ENCODE measurements at regions not wholly inside any gene's neighbourhood (a gene's known extent, or its start where the extent isn't known, plus 50 kb on each side); places are given as distances from the start of the nearest gene placed in this dataset.
"Not testable (repeated sequence)": the region's sequence is repeated elsewhere in the genome, so short reads cannot be mapped to it uniquely, and the experiment has no call there.

GRCh38 chrX:37509349-37509748 lies 62.1 kb upstream of the LANCL3 start:
- TF ChIP-seq, protein P1, sequence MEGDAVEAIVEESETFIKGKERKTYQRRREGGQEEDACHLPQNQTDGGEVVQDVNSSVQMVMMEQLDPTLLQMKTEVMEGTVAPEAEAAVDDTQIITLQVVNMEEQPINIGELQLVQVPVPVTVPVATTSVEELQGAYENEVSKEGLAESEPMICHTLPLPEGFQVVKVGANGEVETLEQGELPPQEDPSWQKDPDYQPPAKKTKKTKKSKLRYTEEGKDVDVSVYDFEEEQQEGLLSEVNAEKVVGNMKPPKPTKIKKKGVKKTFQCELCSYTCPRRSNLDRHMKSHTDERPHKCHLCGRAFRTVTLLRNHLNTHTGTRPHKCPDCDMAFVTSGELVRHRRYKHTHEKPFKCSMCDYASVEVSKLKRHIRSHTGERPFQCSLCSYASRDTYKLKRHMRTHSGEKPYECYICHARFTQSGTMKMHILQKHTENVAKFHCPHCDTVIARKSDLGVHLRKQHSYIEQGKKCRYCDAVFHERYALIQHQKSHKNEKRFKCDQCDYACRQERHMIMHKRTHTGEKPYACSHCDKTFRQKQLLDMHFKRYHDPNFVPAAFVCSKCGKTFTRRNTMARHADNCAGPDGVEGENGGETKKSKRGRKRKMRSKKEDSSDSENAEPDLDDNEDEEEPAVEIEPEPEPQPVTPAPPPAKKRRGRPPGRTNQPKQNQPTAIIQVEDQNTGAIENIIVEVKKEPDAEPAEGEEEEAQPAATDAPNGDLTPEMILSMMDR (IDR thresholded peaks at IDR 0.05; ENCODE audit: low read length, missing control alignments) = peak; percentile 33
- DNase-seq (ENCODE audit: low read depth) = no peak

DNA sequence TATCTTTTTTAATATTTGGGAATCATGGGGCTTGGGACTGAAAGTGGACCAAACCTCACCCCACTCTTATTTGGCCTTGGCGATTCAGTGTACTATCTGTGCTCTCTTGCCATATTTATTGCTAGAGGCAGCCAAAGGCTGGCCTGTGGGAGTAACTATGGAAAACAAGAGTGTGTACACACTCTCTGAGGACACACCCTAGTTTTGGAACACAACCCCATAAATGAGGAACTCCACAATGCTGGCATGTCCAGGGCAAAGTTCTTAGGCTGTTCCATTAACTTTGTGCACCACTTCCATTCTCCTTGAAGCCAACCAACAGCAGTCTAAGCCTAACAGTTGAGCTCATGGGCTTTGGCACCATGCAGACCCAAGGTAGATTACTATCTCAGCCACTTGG lies 54.9 kb upstream of the LANCL3 start:
- not testable (repeated sequence) for DNase-seq (ENCODE audit: low read depth); H3K4me3 ChIP-seq (replicated peaks; ENCODE audit: low read depth, low read length)

More at GRCh38 chrX:37509349-37509748, 62.1 kb upstream of the LANCL3 start:
- H3K4me3 ChIP-seq (replicated peaks; ENCODE audit: low read depth, low read length) = no peak overlapping the region

DNA sequence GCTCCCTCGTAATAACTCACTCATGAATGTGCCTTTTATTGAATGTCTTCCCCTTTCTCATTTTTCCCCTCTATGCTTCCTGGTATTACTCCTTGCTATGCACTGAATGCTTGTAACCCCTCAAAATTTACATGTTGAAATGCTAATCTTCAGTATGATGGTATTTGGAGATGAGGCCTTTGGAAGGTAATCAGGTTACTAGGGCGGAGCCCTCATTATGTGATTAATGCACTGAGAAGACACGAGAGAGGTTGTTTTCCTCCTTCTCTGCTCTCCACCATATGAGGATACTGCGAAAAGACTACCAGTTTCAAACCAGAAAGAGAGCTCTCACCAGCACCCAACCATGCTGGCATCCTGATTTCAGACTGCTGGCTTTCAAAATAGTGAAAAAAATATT lies 52.2 kb upstream of the LANCL3 start:
- not testable (repeated sequence) for DNase-seq (ENCODE audit: low read depth); H3K4me3 ChIP-seq (replicated peaks; ENCODE audit: low read depth, low read length)

DNA sequence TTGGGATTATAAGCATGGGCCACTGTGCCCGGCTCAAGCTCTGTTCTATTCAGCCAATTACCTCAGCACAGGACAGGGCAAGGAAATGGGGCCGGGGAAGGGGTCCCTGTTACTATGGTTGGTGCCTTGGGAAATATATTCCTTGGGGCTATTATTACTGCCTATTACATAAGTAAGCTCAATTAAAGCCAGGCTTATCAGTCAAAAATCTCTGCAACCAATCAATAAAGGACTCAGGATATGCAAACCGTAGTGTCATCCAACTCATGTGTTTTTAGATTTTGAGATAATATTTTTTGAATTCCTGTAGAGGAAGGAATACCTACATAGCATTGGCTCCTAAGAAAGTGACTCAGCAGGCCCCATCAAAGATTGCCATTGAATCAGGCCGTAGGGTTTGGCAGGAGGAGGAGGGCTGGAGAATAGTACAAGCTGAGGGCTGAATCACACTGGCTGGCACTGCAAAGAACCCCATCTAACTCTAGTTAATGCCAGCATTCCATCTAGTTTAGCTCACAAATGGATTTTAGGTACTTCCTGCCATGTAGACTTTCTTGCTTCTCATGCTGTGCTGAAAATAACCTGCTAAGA lies 50.5 kb upstream of the LANCL3 start:
- not testable (repeated sequence) for H3K4me3 ChIP-seq (replicated peaks; ENCODE audit: low read depth, low read length)
- DNase-seq (ENCODE audit: low read depth) = peak; percentile 11
